GM23248 (cell line): ENCODE measurements at regions not wholly inside any gene's neighbourhood (a gene's known extent, or its start where the extent isn't known, plus 50 kb on each side); places are given as distances from the start of the nearest gene placed in this dataset.

Source experiments
- DNase-seq: peaks from one replicate; pipeline ENCODE4 v3.0.0-alpha.2; 2015
- H2AFZ ChIP-seq: fragments of 200-600 bp; sonication (generic); 2 replicates; pipeline ENCODE4 v1.6.1; 2016; ENCODE audit warnings: antibody characterized with exemption
- H3F3A ChIP-seq: fragments of 200-600 bp; sonication (generic); 2 replicates; pipeline ENCODE4 v1.6.1; 2016; ENCODE audit warnings: mild to moderate bottlenecking, antibody characterized with exemption, mixed run types; ENCODE audit not compliant: insufficient read depth
- H3K27ac ChIP-seq: fragments of 200-600 bp; sonication (generic); 2 replicates; pipeline ENCODE4 v1.5.1; 2016; ENCODE audit warnings: mild to moderate bottlenecking
- H3K27me3 ChIP-seq: fragments of 200-600 bp; sonication (generic); replicated peaks from 2 replicates; pipeline ENCODE4 v1.6.1; 2016; ENCODE audit warnings: mild to moderate bottlenecking; ENCODE audit not compliant: insufficient read depth
- H3K36me3 ChIP-seq: fragments of 200-600 bp; sonication (generic); 2 replicates; pipeline ENCODE4 v1.6.1; 2016; ENCODE audit warnings: low read depth, mild to moderate bottlenecking
- H3K4me1 ChIP-seq: fragments of 200-600 bp; sonication (generic); 2 replicates; pipeline ENCODE4 v1.6.1; 2016; ENCODE audit warnings: mild to moderate bottlenecking; ENCODE audit not compliant: insufficient read depth
- H3K4me2 ChIP-seq: fragments of 200-600 bp; sonication (generic); one replicate; pipeline ENCODE4 v1.6.1; 2016; ENCODE audit warnings: mild to moderate bottlenecking; ENCODE audit not compliant: unreplicated experiment
- H3K4me3 ChIP-seq: fragments of 200-600 bp; sonication (generic); 2 replicates; pipeline ENCODE4 v1.5.1; 2016; ENCODE audit warnings: mild to moderate bottlenecking
- H3K79me2 ChIP-seq: fragments of 200-600 bp; sonication (generic); 2 replicates; pipeline ENCODE4 v1.6.1; 2016; ENCODE audit warnings: mild to moderate bottlenecking; ENCODE audit not compliant: insufficient read depth
- H3K9ac ChIP-seq: fragments of 200-600 bp; sonication (generic); 2 replicates; pipeline ENCODE4 v1.6.1; 2016; ENCODE audit warnings: mild to moderate bottlenecking
- H3K9me2 ChIP-seq: fragments of 200-600 bp; sonication (generic); 2 replicates; pipeline ENCODE4 v1.6.1; 2016; ENCODE audit warnings: mixed run types, mild to moderate bottlenecking, moderate library complexity; ENCODE audit not compliant: insufficient read depth
- H3K9me3 ChIP-seq: fragments of 200-600 bp; sonication (generic); one replicate; pipeline ENCODE4 v1.6.1; 2017; ENCODE audit warnings: low read depth
- H4K20me1 ChIP-seq: fragments of 200-600 bp; sonication (generic); 2 replicates; pipeline ENCODE4 v1.6.0; 2016; ENCODE audit not compliant: insufficient read depth
- EZH2 ChIP-seq: fragments of 200-600 bp; sonication (generic); IDR thresholded peaks from 2 replicates; pipeline ENCODE4 v1.6.1; 2018; ENCODE audit warnings: antibody characterized with exemption, mild to moderate bottlenecking; ENCODE audit not compliant: insufficient read depth, poor library complexity, severe bottlenecking
- EZH2phosphoT487 ChIP-seq: fragments of 200-600 bp; sonication (generic); IDR thresholded peaks from 2 replicates; pipeline ENCODE4 v1.6.1; 2018; ENCODE audit warnings: antibody characterized with exemption, moderate library complexity, mild to moderate bottlenecking, low read depth; ENCODE audit not compliant: insufficient read depth
- WGBS, 2 experiments: methylation state at CpG; one replicate each; pipeline ENCODE4 v1.1.6; 2015 to 2017; ENCODE audit warnings: low lambda C conversion rate in 2 of 2, low coverage in 1 of 2; ENCODE audit errors: missing lambda C conversion rate in 2 of 2; 5-methylcytosine and 5-hydroxymethylcytosine counted together
- in situ Hi-C: fragments of 300-500 bp; cut with MboI; formaldehyde crosslinking; loops from 2 replicates; pipeline ENCODE4 v1.15.0; 2020

DNA sequence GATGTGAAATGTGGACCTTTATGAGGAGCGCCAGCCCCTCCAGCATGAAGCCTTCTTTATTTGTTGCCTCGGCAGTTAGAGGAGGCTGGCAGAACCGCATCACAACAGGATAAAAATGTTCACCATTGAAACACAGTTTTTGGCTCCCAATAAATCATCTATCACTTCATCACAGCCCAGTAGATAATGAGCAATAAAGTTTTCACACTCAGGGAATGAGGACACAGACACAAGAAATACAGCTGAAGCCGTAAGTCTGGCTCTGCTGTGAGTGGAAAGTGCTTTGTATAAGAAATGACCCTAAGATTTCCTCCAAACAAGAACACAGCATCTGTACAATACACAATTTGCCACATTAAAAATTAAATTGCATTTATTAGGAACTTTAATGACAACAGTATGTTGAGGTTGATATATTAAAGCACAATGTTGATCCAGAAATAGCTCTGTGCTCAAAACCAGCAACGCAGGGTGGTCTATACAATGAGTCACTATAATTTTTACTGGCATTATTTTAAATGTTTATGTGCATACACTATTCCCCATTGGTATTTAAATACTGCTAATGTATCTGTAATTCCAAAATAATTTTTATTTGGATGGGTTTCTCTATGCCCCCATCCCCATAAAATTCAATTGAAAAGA, 301.8 kb upstream of the MGMT start:
- H3K27me3 ChIP-seq, result no peaks in the 10 kb centered on the region
- no peaks in the 10 kb centered on the region for H3F3A ChIP-seq
- WGBS, 2 experiments, result 31 to 40% methylated on average over 5 of the region's 5 CpGs
- H3K4me3 ChIP-seq, result no peak overlapping the region
- H3K9ac ChIP-seq, result no peak overlapping the region
- H3K36me3 ChIP-seq, result no peaks in the 10 kb centered on the region
- H3K27ac ChIP-seq, result no peak overlapping the region
- H3K9me2 ChIP-seq, result no peaks in the 10 kb centered on the region
- no peak overlapping the region for H3K4me2 ChIP-seq
- no peak for DNase-seq
- in situ Hi-C loops, result no loop called here
- no peaks in the 10 kb centered on the region for H3K4me1 ChIP-seq
- TF ChIP-seq EZH2 (no peak), EZH2phosphoT487 (no peak)
- no peaks in the 10 kb centered on the region for H3K79me2 ChIP-seq
- H2AFZ ChIP-seq, result no peak overlapping the region
- H3K9me3 ChIP-seq, result no peaks in the 10 kb centered on the region
- no peaks in the 10 kb centered on the region for H4K20me1 ChIP-seq

DNA sequence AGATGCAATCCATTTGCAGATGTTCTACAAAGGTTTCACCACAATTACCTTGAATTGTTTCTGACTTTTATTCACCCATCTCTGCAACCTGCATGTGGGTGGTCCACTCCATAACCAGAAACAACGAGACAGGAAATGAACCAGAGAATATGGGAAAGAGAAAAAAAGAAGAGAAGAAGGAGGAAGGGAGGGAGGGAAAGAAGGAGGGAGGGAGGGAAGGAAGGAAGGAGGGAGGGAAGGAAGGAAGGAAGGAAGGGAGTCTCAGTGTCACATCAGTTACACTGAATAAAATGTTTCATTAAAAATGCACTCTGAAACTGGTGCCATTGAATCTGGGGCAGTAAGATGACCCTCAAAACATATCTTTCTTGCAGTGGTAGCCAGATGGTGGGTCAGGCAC, 301.3 kb upstream of the MGMT start:
- Histone ChIP-seq H3K79me2 (no peaks in the 10 kb centered on the region), H3K4me1 (no peaks in the 10 kb centered on the region), H4K20me1 (no peaks in the 10 kb centered on the region), H3K4me3 (no peak overlapping the region), H2AFZ (no peak overlapping the region), H3K4me2 (no peak overlapping the region), H3F3A (no peaks in the 10 kb centered on the region), H3K27me3 (no peaks in the 10 kb centered on the region), H3K9me2 (no peaks in the 10 kb centered on the region), H3K36me3 (no peaks in the 10 kb centered on the region), H3K27ac (no peak overlapping the region), H3K9me3 (no peaks in the 10 kb centered on the region), H3K9ac (no peak overlapping the region)
- in situ Hi-C loops, result no loop called here
- TF ChIP-seq EZH2, result no peak
- TF ChIP-seq EZH2phosphoT487, result no peak
- DNase-seq, result no peak
- 0% methylated on average over 1 of the region's 1 CpG for WGBS, 2 experiments

DNA sequence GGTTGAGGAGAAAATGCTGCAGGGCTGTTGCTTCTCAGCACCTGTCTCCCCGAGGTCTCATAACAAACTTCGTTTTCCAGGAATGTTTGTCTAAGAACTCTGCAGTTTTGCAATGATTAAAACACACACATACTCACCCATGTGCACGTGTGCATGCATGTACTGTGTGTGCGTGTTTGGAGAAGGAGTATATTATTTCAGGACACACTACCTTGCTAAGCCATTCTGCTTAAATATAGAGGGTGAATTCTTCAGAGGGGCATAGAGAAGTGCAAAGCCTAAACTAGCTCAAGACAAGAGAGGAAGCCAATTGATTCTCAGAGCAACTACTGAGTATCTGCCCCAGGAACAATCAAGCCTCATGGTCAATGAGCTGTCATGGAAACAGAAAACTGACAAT, 298.4 kb upstream of the MGMT start:
- Histone ChIP-seq H4K20me1 (no peaks in the 10 kb centered on the region), H2AFZ (no peak overlapping the region), H3K36me3 (no peaks in the 10 kb centered on the region), H3K4me1 (no peaks in the 10 kb centered on the region), H3K4me3 (no peak overlapping the region), H3K79me2 (no peaks in the 10 kb centered on the region), H3K9me3 (no peaks in the 10 kb centered on the region), H3F3A (no peaks in the 10 kb centered on the region), H3K27me3 (no peaks in the 10 kb centered on the region), H3K9ac (no peak overlapping the region), H3K27ac (no peak overlapping the region), H3K9me2 (no peaks in the 10 kb centered on the region), H3K4me2 (no peak overlapping the region)
- in situ Hi-C loops, result no loop called here
- TF ChIP-seq EZH2 (no peak), EZH2phosphoT487 (no peak)
- WGBS, 2 experiments, result 21 to 23% methylated on average over 4 of the region's 4 CpGs
- DNase-seq, result no peak

DNA sequence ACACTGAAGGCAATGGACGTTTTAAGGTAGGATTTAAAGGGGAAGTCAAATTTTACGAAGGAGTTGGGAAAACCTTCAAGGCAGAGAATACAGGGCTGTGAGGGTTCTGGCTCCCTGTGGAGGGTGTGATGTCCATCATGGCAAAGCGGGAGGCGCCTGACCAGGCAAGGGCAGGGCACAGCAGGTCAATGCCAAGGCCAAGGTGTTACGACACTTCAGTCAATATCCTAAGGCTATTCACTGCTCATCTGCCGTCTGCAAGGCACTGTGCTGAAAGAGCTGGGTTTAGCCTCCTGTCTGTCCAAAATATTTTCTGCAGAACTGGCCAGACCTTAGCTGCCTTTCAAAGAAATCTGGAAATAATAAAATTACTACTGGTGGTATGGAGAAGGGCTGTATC, 297.9 kb upstream of the MGMT start:
- Histone ChIP-seq H3K27ac (no peak overlapping the region), H3K4me3 (no peak overlapping the region), H3K4me1 (no peaks in the 10 kb centered on the region), H3F3A (no peaks in the 10 kb centered on the region), H3K27me3 (no peaks in the 10 kb centered on the region), H3K4me2 (no peak overlapping the region), H2AFZ (no peak overlapping the region), H4K20me1 (no peaks in the 10 kb centered on the region), H3K9me3 (no peaks in the 10 kb centered on the region), H3K9me2 (no peaks in the 10 kb centered on the region), H3K36me3 (no peaks in the 10 kb centered on the region), H3K79me2 (no peaks in the 10 kb centered on the region), H3K9ac (no peak overlapping the region)
- 42 to 49% methylated on average over 6 of the region's 6 CpGs for WGBS, 2 experiments
- no peak for TF ChIP-seq EZH2phosphoT487
- TF ChIP-seq EZH2, result no peak
- DNase-seq, result no peak
- in situ Hi-C loops, result no loop called here

DNA sequence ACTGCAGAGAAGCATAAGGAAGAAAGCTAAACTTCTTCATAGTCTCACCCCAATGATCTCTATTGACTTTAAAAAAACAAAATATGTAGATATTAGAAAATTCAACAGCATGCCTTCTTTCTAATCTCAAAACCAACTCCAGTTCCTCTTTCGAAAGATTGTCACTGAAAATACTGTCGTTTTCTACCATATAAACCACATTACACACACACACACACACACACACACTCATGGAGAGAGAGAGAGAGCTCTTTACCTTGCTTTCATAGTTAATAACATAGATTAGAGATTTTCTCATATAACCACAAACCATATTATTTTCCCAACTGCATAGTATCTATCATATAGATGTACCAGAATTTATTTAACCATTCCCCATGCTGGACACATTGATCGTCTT, 296.2 kb upstream of the MGMT start:
- Histone ChIP-seq H3K79me2 (no peaks in the 10 kb centered on the region), H3F3A (no peaks in the 10 kb centered on the region), H3K27me3 (no peaks in the 10 kb centered on the region), H3K9ac (no peak overlapping the region), H3K27ac (no peak overlapping the region), H3K4me2 (no peak overlapping the region), H3K9me3 (no peaks in the 10 kb centered on the region), H3K9me2 (no peaks in the 10 kb centered on the region), H3K36me3 (no peaks in the 10 kb centered on the region), H3K4me1 (no peaks in the 10 kb centered on the region), H2AFZ (no peak overlapping the region), H4K20me1 (no peaks in the 10 kb centered on the region), H3K4me3 (no peak overlapping the region)
- DNase-seq, result no peak
- in situ Hi-C loops, result no loop called here
- TF ChIP-seq EZH2 (no peak), EZH2phosphoT487 (no peak)
- WGBS, 2 experiments, result 35 to 41% methylated on average over 3 of the region's 3 CpGs
